NCI-H1694 treated with DMSO at 0.1 percent for 48 hours (cell line): ENCODE measurements at regions not wholly inside any gene's neighbourhood (a gene's known extent, or its start where the extent isn't known, plus 50 kb on each side); places are given as distances from the start of the nearest gene placed in this dataset.

ENCODE experiments used
- DNase-seq: peaks from one replicate; lab custom pipeline; 2025; lab: John Stamatoyannopoulos, UW

- no peak for DNase-seq
Observed at GRCh38 chr2:19138264-19138825, 220.1 kb downstream of the OSR1 start.

- DNase-seq = no peak
Observed at GRCh38 chr2:19137433-19137832, 221.0 kb downstream of the OSR1 start.

- DNase-seq = no peak
Observed at GRCh38 chr2:19132967-19133366, 225.5 kb downstream of the OSR1 start.

- no peak for DNase-seq
Observed at GRCh38 chr2:19131871-19132270, 226.6 kb downstream of the OSR1 start.

- no peak for DNase-seq
Observed at GRCh38 chr2:19128148-19128547, 230.3 kb downstream of the OSR1 start.

- no peak for DNase-seq
Observed at GRCh38 chr2:19127616-19128015, 230.8 kb downstream of the OSR1 start.

- DNase-seq = no peak
Observed at GRCh38 chr2:19125901-19126680, 232.3 kb downstream of the OSR1 start.

- no peak for DNase-seq
Observed at GRCh38 chr2:19124135-19124534, 234.3 kb downstream of the OSR1 start.

- no peak for DNase-seq
Observed at GRCh38 chr2:19123556-19123955, 234.9 kb downstream of the OSR1 start.

- DNase-seq = no peak
Observed at GRCh38 chr2:19122220-19122619, 236.2 kb downstream of the OSR1 start.

- no peak for DNase-seq
Observed at GRCh38 chr2:19120941-19121750, 237.3 kb downstream of the OSR1 start.

- no peak for DNase-seq
Observed at GRCh38 chr2:19120181-19120580, 238.2 kb downstream of the OSR1 start.

GRCh38 chr2:19119326-19120001 is 239.0 kb downstream of the OSR1 start:
- DNase-seq = no peak

GRCh38 chr2:19116918-19117317 is 241.5 kb downstream of the OSR1 start:
- DNase-seq = no peak

- no peak for DNase-seq
Observed at GRCh38 chr2:19114754-19115231, 243.6 kb downstream of the OSR1 start.

- no peak for DNase-seq
Observed at GRCh38 chr2:19114126-19114525, 244.3 kb downstream of the OSR1 start.

GRCh38 chr2:19111354-19111753 is 247.1 kb downstream of the OSR1 start:
- DNase-seq = no peak

- no peak for DNase-seq
Observed at GRCh38 chr2:19109518-19109917, 248.9 kb downstream of the OSR1 start.

- no peak for DNase-seq
Observed at GRCh38 chr2:19106376-19106775, 252.0 kb downstream of the OSR1 start.

- DNase-seq = no peak
Observed at GRCh38 chr2:19104503-19104902, 253.9 kb downstream of the OSR1 start.

- no peak for DNase-seq
Observed at GRCh38 chr2:19102696-19103423, 255.6 kb downstream of the OSR1 start.

GRCh38 chr2:19101968-19102367 is 256.5 kb downstream of the OSR1 start:
- no peak for DNase-seq
